G401.6 (cell line): ENCODE measurements at regions not wholly inside any gene's neighbourhood (a gene's known extent, or its start where the extent isn't known, plus 50 kb on each side); places are given as distances from the start of the nearest gene placed in this dataset.

Experiments
- FAIRE-seq: peaks from 2 replicates; lab custom pipeline; 2012; peaks lifted over from hg19 to GRCh38; lab: Jason Lieb, UNC

- no peak for FAIRE-seq
Observed at GRCh38 chr20:40390654-40391053, 298.4 kb downstream of the MAFB start.

- no peak for FAIRE-seq
Observed at GRCh38 chr20:40370800-40371199, 318.2 kb downstream of the MAFB start.

DNA sequence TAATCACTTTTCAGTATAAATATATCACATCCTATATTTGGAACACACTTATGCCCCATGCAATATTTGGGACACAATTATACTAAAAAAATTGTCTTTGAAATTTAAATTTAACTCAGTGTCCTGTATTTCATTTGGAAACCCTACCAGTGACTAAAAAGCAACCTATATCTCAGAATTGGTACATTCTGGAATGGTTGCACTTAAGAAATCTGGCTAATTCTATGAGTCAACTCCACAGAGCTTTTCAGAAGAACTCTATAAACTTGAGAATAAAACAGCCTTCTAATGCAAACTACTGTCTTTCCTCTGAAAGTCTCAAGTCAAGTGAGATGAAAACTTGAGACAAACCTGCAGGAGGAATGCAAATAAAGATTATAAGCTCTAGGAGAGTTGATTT, 320.2 kb downstream of the MAFB start:
- no peak for FAIRE-seq

DNA sequence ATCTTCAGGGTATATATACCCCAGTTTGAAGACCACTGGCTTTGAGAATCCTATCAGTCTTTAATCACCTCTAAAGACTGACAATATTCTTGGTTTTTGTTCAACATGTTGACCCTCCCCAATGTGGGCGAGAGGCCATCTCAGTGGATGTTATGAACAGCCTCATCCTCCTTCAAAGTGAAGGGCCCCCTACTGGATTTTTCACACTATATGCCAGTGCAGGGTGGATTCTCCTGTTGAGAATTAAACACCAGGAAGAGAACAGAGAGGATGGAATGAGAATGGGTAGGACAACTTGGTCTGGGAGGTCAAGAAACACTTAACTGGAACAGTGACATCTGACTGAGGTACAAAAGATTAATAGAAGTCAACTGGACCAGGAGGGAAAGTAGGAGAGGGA, 327.1 kb downstream of the MAFB start:
- FAIRE-seq: no peak

- FAIRE-seq: no peak
Observed at GRCh38 chr20:40359131-40359912, 329.7 kb downstream of the MAFB start.

DNA sequence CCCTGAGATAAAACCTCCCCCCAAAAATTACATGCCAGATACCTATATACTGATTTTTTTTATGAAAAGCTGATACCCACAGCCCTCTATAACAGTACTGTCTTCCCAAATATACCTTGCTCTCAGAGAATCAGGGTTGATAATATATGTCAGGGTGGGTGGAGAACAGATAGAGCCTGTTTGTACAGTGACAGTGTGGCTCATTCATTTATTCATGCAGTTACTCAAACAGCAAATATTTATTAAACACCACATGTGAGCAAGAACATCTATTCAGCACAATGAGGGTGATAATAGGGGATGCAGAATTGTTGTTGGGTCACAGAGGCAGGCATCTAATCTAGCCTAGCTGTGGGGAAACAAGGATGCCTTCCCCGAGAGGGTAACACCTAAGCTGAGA, 334.2 kb downstream of the MAFB start:
- FAIRE-seq: no peak

DNA sequence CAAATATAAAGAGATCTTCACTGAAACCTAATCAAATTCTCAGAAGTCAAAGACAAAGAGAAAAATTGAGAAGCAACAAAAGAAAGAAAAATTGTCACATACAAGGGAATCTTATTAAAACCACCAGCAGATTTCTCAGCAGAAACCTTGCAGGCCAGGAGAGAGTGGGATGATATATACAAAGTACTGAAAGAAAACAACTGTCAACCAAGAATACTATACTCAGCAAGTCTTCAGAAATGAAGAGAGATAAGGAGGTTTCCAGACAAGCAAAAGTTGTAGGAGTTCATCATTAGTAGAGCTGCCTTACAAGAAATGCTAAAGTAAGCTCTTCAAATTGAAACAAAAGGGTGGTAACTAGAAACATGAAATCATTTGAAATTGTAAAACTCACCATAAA, 345.6 kb downstream of the MAFB start:
- FAIRE-seq: no peak

GRCh38 chr20:40341561-40341960, 347.5 kb downstream of the MAFB start:
- FAIRE-seq: no peak

DNA sequence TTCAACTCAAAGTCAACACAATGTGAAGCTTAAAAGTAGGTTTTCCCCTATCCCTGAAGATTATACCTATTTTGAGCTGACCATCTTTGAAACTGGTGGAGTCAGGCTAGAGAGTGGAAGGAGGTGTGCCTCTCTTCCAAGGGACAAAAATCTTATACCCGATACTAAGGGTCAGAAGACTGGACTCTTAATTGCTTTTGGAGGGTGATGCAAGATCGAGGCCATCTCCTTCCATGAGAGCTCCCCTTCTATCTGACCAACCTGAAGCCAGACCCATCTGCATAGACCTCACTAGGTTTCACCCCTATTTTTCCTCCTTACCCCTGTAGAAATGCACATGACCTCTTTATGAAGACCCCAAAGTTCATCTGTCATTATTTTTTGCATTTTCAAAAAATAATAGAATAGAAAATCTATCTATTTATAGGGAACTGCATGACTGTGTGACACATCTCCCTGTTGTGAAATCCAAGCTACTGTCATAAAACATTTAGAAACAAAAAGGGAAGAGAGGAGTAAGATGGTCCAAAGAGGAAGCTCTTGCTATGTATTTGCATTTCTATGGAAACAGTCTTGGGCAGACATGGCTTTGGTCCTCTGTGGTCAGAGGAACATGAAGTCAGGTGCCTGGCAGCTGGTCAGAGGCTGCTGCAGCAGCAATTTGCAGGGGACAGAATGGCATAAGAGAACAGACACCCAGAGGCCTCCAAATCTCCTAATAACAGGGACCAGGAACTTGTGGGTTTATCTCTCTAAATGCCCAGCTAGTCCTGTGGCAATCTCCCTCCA, 349.2 kb downstream of the MAFB start:
- no peak for FAIRE-seq

DNA sequence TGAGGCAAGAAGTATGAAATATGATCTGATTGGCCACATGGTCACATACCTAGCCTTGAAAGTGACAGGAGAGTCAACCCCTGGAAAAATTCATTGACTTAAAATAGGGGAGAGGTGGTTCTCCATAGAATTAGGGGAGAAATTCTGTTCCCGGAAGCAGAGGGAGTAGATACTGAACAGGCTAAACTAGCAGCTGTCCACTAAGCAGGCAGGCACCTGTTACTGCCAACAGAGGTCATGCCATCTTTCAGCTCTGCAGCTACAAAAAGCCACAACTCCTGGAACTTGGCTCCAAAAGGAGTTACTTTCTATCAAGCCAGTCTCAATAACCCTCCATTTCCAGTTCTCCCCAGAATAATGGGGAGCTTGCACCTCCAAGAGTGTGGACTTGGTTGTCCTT, 352.5 kb downstream of the MAFB start:
- no peak for FAIRE-seq

DNA sequence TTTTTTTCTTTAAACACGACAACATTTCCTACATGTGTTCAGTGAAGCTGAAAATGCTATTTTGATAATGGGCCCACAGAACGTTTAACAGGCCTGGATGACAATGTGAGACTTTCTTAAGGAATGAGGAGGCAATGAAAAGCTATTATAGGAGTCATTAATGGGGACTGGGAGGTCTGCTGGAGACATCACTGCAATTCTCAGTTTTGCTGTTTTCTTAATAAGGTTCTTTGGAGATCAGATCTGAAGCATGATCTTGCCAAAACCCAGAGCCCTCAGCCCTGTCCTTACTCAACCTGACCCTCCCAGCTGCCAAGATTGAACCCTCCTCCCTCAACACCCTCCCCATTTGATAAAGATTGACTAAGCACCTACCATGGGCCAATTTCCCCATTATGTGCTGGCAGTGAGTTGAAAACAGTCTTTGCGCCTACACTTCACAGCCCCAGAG, 353.1 kb downstream of the MAFB start:
- no peak for FAIRE-seq

DNA sequence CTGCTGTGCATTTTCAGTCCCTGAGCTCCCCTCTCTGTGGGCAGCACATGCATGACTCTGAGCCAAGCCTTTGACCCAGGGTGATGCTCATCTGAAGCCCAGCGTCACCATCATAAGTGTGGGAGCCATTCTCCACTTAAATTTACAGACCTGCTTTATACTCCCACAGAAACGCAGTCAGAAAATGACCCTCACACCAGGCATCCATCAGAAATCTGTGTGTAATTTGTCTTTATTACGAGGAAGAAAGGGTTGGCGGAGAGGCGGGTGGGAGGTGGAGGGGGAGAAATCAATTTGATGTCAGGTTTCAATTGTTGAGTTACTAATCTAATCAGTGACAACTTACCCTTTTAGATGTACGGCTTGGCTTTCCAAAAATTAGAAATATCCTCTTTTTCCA, 353.6 kb downstream of the MAFB start:
- no peak for FAIRE-seq

GRCh38 chr20:40333591-40333990, 355.4 kb downstream of the MAFB start:
- no peak for FAIRE-seq

DNA sequence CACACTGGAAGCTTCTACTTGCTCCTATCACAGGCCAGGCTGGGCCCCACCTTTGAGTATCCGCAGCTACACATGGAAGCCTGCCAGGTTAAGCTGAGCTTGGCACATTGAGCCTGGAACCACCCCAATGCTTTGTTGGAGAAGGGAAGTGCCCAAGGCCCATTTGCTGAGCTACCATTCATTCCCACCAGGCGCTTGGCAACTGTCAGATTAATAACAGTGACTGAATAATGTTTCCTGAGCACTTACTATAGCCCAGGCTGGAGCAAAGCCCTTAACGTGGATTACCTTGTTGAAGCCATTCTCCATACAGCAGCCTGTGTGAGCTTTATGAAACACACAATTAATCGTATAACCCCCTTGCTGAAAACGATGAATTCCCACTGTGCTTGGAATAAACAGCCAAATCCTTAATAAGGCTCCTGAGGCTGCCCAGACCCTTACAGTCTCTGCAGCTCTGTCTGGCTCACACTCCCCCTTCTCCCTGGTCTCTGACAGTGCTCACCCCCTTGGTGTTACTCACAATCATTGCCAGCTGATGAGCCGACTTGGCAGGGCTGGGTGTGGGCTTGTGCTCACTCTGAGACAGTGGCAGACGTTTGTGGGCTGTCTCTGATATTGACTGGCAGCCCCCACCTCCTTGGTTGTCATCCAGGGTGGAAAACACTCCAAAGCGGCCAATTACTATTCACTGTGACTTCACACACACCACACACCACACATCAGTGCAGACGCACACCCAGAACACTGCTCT, 357.1 kb downstream of the MAFB start:
- no peak for FAIRE-seq

GRCh38 chr20:40331249-40331648, 357.8 kb downstream of the MAFB start:
- no peak for FAIRE-seq

DNA sequence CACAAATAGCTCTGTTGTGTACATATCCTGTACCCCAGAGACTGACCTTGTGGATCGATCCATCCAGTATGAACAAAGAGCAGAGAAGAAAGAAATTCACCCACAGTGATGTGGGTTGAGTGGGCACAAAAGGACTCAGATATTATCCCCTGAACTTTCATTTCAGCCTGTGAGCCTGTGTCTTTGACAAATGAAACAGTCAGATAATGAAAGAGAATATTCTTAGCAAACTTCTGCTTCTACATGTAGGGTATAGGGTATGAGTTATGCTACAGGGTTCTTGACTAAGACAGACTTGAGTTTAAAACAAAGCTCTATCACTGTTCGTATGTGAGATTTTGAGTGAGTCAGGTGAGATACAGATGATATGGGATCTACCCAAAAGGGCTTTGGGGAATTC, 359.7 kb downstream of the MAFB start:
- no peak for FAIRE-seq

GRCh38 chr20:40326784-40327183, 362.3 kb downstream of the MAFB start:
- FAIRE-seq: no peak

DNA sequence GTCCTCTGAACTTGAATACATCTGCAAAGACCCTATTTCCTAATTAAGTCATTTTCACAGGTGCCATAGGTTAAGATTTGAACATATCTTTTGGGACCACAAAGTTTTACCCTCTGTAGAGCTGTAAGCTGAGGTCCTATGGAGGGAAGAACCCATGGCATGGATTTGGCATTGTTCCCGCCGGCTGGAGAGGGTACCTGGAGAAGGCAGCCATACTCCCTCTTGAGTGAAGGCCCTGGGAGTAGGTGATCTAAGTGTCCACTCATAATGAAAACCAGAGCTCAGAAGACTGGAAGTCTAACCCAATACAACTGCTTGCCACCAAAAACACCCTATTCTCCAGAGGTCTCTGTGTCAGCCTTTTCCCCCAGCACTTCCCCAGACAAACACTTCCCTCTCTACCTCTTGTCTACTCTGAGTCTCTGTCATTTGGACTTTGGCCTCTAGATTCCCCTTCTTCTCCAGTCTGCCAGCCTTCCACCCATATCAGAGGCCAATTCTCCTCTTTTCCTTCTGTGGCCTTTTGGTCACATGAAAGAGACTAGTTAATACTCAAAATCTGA, 363.9 kb downstream of the MAFB start:
- FAIRE-seq: no peak

DNA sequence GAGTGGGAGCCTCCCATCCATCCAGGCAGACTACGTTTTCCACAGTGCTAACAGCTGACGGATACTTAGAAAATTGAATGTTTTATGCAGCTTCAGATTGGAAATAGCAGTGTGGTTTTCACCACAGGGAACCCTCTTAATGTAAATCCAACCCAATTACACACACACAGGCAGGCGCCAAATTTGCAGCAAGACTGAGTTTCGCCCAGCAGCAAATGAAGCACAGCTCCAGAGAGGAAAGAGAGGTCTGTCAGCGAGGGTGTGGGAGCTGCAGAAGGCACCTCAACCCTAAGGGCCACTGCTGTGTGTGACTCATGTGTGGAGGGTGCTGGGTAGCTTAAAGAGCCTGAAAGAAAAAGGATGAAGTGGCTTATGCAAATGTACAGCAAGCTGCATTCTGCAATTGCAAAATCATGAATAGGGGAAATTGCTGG, 365.7 kb downstream of the MAFB start:
- no peak for FAIRE-seq

- FAIRE-seq: no peak
Observed at GRCh38 chr20:40322941-40323340, 366.1 kb downstream of the MAFB start.

DNA sequence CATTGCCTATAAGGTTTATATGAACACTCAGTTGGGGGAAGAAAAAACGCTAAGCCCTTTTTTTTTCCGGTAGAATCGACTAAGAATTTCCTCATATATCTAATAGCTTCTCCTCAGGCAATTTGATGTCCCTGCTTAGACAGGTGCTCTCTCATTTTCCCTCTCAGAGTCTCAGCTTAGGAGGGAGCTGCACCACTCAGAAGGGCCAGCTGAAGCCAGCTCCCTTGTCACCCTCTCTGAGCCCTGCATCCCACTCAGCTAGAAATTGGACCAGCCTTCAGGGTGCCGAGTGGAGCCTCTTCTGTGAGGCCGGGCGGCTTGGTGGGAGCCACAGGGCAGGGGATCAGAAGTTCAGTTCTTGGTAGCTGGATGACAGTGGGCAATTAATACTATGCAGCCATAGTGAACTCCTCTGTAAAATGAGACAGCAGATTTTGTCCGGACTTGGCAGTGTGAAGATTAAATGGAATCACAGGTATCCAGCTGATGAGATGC, 368.5 kb downstream of the MAFB start:
- FAIRE-seq: no peak

GRCh38 chr20:40319741-40320516, 369.1 kb downstream of the MAFB start:
- no peak for FAIRE-seq
